GM12878 (cell line): ENCODE measurements at regions not wholly inside any gene's neighbourhood (a gene's known extent, or its start where the extent isn't known, plus 50 kb on each side); places are given as distances from the start of the nearest gene placed in this dataset.

Experiments used
- BACH1 ChIP-seq: fragments of 450-650 bp; IDR thresholded peaks from 2 replicates; pipeline ENCODE4 v1.6.1; 2017; ENCODE audit warnings: mild to moderate bottlenecking, borderline replicate concordance
- EZH2 ChIP-seq: IDR thresholded peaks from 2 replicates; pipeline ENCODE4 v1.6.1; 2012; ENCODE audit warnings: low read depth, mild to moderate bottlenecking, control low read depth, inconsistent platforms, low read length, borderline replicate concordance; ENCODE audit not compliant: control insufficient read depth
- SP1 ChIP-seq: IDR thresholded peaks from one replicate; pipeline ENCODE4 v1.6.1; 2011; ENCODE audit warnings: low read depth, low read length

- no peak for TF ChIP-seq BACH1
- TF ChIP-seq EZH2, result no peak
- TF ChIP-seq SP1, result no peak
These were observed 87.6 kb downstream of the TTLL2 start for GRCh38 chr6:167412506-167412905.
